OCI-LY1 (cell line): ENCODE measurements at regions not wholly inside any gene's neighbourhood (a gene's known extent, or its start where the extent isn't known, plus 50 kb on each side); places are given as distances from the start of the nearest gene placed in this dataset.

Source experiments
- H2AFZ ChIP-seq: fragments of 200-600 bp; sonication (generic), shearing (Covaris generic); 2 replicates; pipeline ENCODE4 v1.6.0; 2014; ENCODE audit warnings: antibody characterized with exemption, mild to moderate bottlenecking, low read length
- H3F3A ChIP-seq: fragments of 200-600 bp; sonication (generic), shearing (Covaris generic); 2 replicates; pipeline ENCODE4 v1.6.0; 2014; ENCODE audit warnings: mild to moderate bottlenecking, antibody characterized with exemption, low read length, moderate library complexity; ENCODE audit not compliant: insufficient read depth
- H3K27ac ChIP-seq: fragments of 200-600 bp; sonication (generic); 2 replicates; pipeline ENCODE4 v1.5.1; 2014; ENCODE audit warnings: low read length, mixed run types, mild to moderate bottlenecking, low read depth; ENCODE audit not compliant: poor library complexity, severe bottlenecking
- H3K27me3 ChIP-seq: fragments of 200-600 bp; sonication (generic); 2 replicates; pipeline ENCODE4 v1.6.0; 2014; ENCODE audit warnings: antibody characterized with exemption, mild to moderate bottlenecking, low read length, moderate library complexity; ENCODE audit not compliant: insufficient read depth
- H3K36me3 ChIP-seq: fragments of 200-600 bp; sonication (generic); 2 replicates; pipeline ENCODE4 v1.6.1; 2014; ENCODE audit warnings: mild to moderate bottlenecking, antibody characterized with exemption, low read length, moderate library complexity, mixed read lengths; ENCODE audit not compliant: insufficient read depth
- H3K4me1 ChIP-seq: fragments of 200-600 bp; sonication (generic); 2 replicates; pipeline ENCODE4 v1.5.1; 2014; ENCODE audit warnings: mild to moderate bottlenecking, low read length, moderate library complexity; ENCODE audit not compliant: insufficient read depth, severe bottlenecking
- H3K4me2 ChIP-seq: fragments of 200-600 bp; sonication (generic), shearing (Covaris generic); 2 replicates; pipeline ENCODE4 v1.6.1; 2014; ENCODE audit warnings: low read length
- H3K4me3 ChIP-seq: fragments of 200-600 bp; sonication (generic); 2 replicates; pipeline ENCODE4 v1.5.1; 2014; ENCODE audit warnings: low read length, low read depth, mild to moderate bottlenecking, mixed read lengths; ENCODE audit not compliant: poor library complexity, severe bottlenecking
- H3K79me2 ChIP-seq: fragments of 200-600 bp; shearing (Covaris generic); 2 replicates; pipeline ENCODE4 v1.6.1; 2016; ENCODE audit warnings: mixed run types, low read length, mixed read lengths; ENCODE audit not compliant: insufficient read depth
- H3K9ac ChIP-seq: fragments of 200-600 bp; sonication (generic), shearing (Covaris generic); 2 replicates; pipeline ENCODE4 v1.6.1; 2014; ENCODE audit warnings: mild to moderate bottlenecking, low read length, mixed read lengths
- H3K9me2 ChIP-seq: fragments of 200-600 bp; sonication (generic), shearing (Covaris generic); 2 replicates; pipeline ENCODE4 v1.6.1; 2014; ENCODE audit warnings: low read depth, mild to moderate bottlenecking, low read length, mixed read lengths
- H3K9me3 ChIP-seq: fragments of 200-600 bp; shearing (Covaris generic); 2 replicates; pipeline ENCODE4 v1.6.1; 2014; ENCODE audit warnings: low read length, mixed read lengths
- H4K20me1 ChIP-seq: fragments of 200-600 bp; sonication (generic), shearing (Covaris generic); 2 replicates; pipeline ENCODE4 v1.6.0; 2016; ENCODE audit warnings: mild to moderate bottlenecking, low read length; ENCODE audit not compliant: insufficient read depth
- EZH2 ChIP-seq: fragments of 200-600 bp; sonication (generic), shearing (Covaris generic); IDR thresholded peaks from 2 replicates; pipeline ENCODE4 v1.8.0; 2017; ENCODE audit warnings: borderline replicate concordance, mixed run types, mild to moderate bottlenecking, antibody characterized with exemption, low read length, moderate library complexity, mixed read lengths
- TF ChIP-seq, protein P1 (sequence below): fragments of 200-600 bp; sonication (generic), shearing (Covaris generic); IDR thresholded peaks from 2 replicates; pipeline ENCODE4 v1.5.1; 2017; ENCODE audit warnings: mild to moderate bottlenecking, antibody characterized with exemption, low read length, moderate library complexity, mixed read lengths

- Histone ChIP-seq H3K4me2 (no peak overlapping the region), H3K4me3 (no peak overlapping the region), H3K9me2 (no peaks in the 10 kb centered on the region), H4K20me1 (no peaks in the 10 kb centered on the region), H3F3A (no peaks in the 10 kb centered on the region), H3K4me1 (no peaks in the 10 kb centered on the region), H3K36me3 (no peaks in the 10 kb centered on the region), H3K9me3 (no peaks in the 10 kb centered on the region), H2AFZ (no peak overlapping the region), H3K27ac (no peak overlapping the region), H3K79me2 (no peaks in the 10 kb centered on the region), H3K9ac (no peak overlapping the region), H3K27me3 (no peaks in the 10 kb centered on the region)
- TF ChIP-seq EZH2: no peak
- TF ChIP-seq, protein P1, sequence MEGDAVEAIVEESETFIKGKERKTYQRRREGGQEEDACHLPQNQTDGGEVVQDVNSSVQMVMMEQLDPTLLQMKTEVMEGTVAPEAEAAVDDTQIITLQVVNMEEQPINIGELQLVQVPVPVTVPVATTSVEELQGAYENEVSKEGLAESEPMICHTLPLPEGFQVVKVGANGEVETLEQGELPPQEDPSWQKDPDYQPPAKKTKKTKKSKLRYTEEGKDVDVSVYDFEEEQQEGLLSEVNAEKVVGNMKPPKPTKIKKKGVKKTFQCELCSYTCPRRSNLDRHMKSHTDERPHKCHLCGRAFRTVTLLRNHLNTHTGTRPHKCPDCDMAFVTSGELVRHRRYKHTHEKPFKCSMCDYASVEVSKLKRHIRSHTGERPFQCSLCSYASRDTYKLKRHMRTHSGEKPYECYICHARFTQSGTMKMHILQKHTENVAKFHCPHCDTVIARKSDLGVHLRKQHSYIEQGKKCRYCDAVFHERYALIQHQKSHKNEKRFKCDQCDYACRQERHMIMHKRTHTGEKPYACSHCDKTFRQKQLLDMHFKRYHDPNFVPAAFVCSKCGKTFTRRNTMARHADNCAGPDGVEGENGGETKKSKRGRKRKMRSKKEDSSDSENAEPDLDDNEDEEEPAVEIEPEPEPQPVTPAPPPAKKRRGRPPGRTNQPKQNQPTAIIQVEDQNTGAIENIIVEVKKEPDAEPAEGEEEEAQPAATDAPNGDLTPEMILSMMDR: no peak
Observed at GRCh38 chr2:5951471-5951870, 259.3 kb downstream of the SOX11 start.

- no peak overlapping the region for H2AFZ ChIP-seq
- H3K9me2 ChIP-seq: no peaks in the 10 kb centered on the region
- H3F3A ChIP-seq: no peaks in the 10 kb centered on the region
- H3K9ac ChIP-seq: no peak overlapping the region
- TF ChIP-seq, protein P1: no peak
- no peak for TF ChIP-seq EZH2
- H4K20me1 ChIP-seq: no peaks in the 10 kb centered on the region
- H3K36me3 ChIP-seq: no peaks in the 10 kb centered on the region
- no peak overlapping the region for H3K4me2 ChIP-seq
- peaks cover 8% of the 10 kb centered on the region for H3K4me1 ChIP-seq
- no peak overlapping the region for H3K4me3 ChIP-seq
- H3K27me3 ChIP-seq: no peaks in the 10 kb centered on the region
- H3K27ac ChIP-seq: no peak overlapping the region
- H3K9me3 ChIP-seq: no peaks in the 10 kb centered on the region
- H3K79me2 ChIP-seq: no peaks in the 10 kb centered on the region
Observed at GRCh38 chr2:5953525-5953924, 261.3 kb downstream of the SOX11 start.

DNA sequence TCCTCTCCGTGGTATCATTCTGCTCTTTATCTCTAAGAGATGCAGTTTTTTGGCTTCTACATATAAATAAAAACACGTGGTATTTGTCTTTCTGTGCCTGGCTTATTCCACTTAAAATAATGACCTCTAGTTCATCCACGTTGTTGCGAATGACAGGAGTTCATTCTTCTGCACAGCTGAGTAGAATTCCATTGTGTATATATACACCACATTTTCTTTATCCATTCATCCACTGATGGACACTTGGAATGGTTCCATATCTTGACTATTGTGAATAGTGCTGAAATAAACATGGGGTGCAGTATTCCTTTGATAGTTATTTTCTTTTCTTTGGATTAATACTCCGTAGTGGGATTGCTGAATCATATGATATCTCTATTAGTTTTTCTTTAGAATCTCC is 262.3 kb downstream of the SOX11 start:
- no peak overlapping the region for H3K9ac ChIP-seq
- H3K9me3 ChIP-seq: no peaks in the 10 kb centered on the region
- no peaks in the 10 kb centered on the region for H3F3A ChIP-seq
- no peak overlapping the region for H3K4me3 ChIP-seq
- no peaks in the 10 kb centered on the region for H3K27me3 ChIP-seq
- H3K36me3 ChIP-seq: no peaks in the 10 kb centered on the region
- TF ChIP-seq, protein P1: no peak
- no peak for TF ChIP-seq EZH2
- no peak overlapping the region for H3K27ac ChIP-seq
- peaks cover 8% of the 10 kb centered on the region for H3K4me1 ChIP-seq
- H3K79me2 ChIP-seq: no peaks in the 10 kb centered on the region
- no peak overlapping the region for H2AFZ ChIP-seq
- H3K4me2 ChIP-seq: no peak overlapping the region
- H3K9me2 ChIP-seq: no peaks in the 10 kb centered on the region
- no peaks in the 10 kb centered on the region for H4K20me1 ChIP-seq
